HepG2 (cell line): ENCODE measurements at regions not wholly inside any gene's neighbourhood (a gene's known extent, or its start where the extent isn't known, plus 50 kb on each side); places are given as distances from the start of the nearest gene placed in this dataset.

ENCODE experiments used
- ATAC-seq: fragments of 200-7000 bp; cut with Tn5 transposase; 3 replicates; pipeline ENCODE4 v1.9.1; 2020; ENCODE audit warnings: mild to moderate bottlenecking, moderate library complexity
- BruUV-seq: library from RNA; stranded (reverse); fragments of 400-500 nt; replicated peaks from 2 replicates; lab custom pipeline; 2021; lab: Mats Ljungman, UMichigan
- CTCF ChIA-PET: fragments of 300-600 bp; formaldehyde crosslinking; extraction: SDS; loops from one replicate; lab custom pipeline; 2021; ENCODE audit warnings: low total read pairs, inconsistent platforms, low intra/inter-chr PET ratio; lab: Yijun Ruan, JAX
- POLR2A ChIA-PET: fragments of 350-600 bp; sonication (Branson Sonifier 250); formaldehyde crosslinking; loops from one replicate; lab custom pipeline; 2020; ENCODE audit warnings: antibody characterized with exemption, inconsistent platforms; lab: Yijun Ruan, JAX
- DNase-seq: peaks from one replicate; pipeline ENCODE4 v3.0.0-alpha.2; 2015; ENCODE audit warnings: low spot score
- FAIRE-seq: peaks from 3 replicates; lab custom pipeline; 2011; peaks lifted over from hg19 to GRCh38; lab: Jason Lieb, UNC
- H2AFZ ChIP-seq: one replicate; pipeline ENCODE4 v1.6.1; 2011; ENCODE audit warnings: low read length, inconsistent platforms
- H3K27ac ChIP-seq: fragments of 300-600 bp; 3 replicates; pipeline ENCODE4 v1.8.0; 2011; ENCODE audit warnings: mixed run types, mild to moderate bottlenecking, mixed read lengths, low read length, inconsistent platforms; ENCODE audit not compliant: insufficient read depth; ENCODE audit errors: extremely low read length
- H3K27me3 ChIP-seq, 2 experiments: fragments of 200-600 bp in 1 of 2; 2 replicates in 1 of 2; 3 replicates in 1 of 2; pipeline versions ENCODE4 v1.6.0 to v1.8.0; 2011; ENCODE audit warnings: low read length in 2 of 2, mild to moderate bottlenecking in 2 of 2, moderate library complexity in 2 of 2, inconsistent platforms in 1 of 2; ENCODE audit not compliant: insufficient read depth in 2 of 2, control insufficient read depth in 1 of 2
- H3K36me3 ChIP-seq, 2 experiments: fragments of 200-600 bp in 1 of 2; replicated peaks in 1 of 2; 2 replicates in 1 of 2; 3 replicates in 1 of 2; pipeline versions ENCODE4 v1.5.1 to v1.8.0; 2011; ENCODE audit warnings: low read length in 2 of 2, inconsistent platforms in 1 of 2; ENCODE audit not compliant: insufficient read depth in 2 of 2, control insufficient read depth in 1 of 2
- H3K4me1 ChIP-seq: 2 replicates; pipeline ENCODE4 v1.5.1; 2012; ENCODE audit warnings: low read length, inconsistent platforms; ENCODE audit not compliant: insufficient read depth
- H3K4me2 ChIP-seq: 2 replicates; pipeline ENCODE4 v1.6.0; 2011; ENCODE audit warnings: low read depth, low read length, inconsistent platforms
- H3K4me3 ChIP-seq, 3 experiments: fragments of 200-600 bp in 1 of 3; sonication (generic), shearing (Covaris generic) in 1 of 3; replicated peaks in 1 of 3; 2 replicates each; pipeline ENCODE4 v1.5.1; 2011 to 2016; ENCODE audit warnings: low read length in 3 of 3, inconsistent platforms in 2 of 3, low read depth in 2 of 3, mild to moderate bottlenecking in 2 of 3, control low read depth in 1 of 3, mixed read lengths in 1 of 3; ENCODE audit not compliant: insufficient read depth in 1 of 3
- H3K79me2 ChIP-seq: one replicate; pipeline ENCODE4 v1.6.1; 2011; ENCODE audit warnings: low read length, inconsistent platforms; ENCODE audit not compliant: insufficient read depth
- H3K9ac ChIP-seq: 2 replicates; pipeline ENCODE4 v1.6.0; 2011; ENCODE audit warnings: mild to moderate bottlenecking, low read depth, low read length, inconsistent platforms; ENCODE audit not compliant: insufficient read depth
- H3K9me3 ChIP-seq: 2 replicates; pipeline ENCODE4 v1.5.1; 2012; ENCODE audit warnings: mild to moderate bottlenecking, low read length
- H4K20me1 ChIP-seq: 2 replicates; pipeline ENCODE4 v1.6.0; 2011; ENCODE audit warnings: inconsistent platforms, mild to moderate bottlenecking, low read length, moderate library complexity; ENCODE audit not compliant: insufficient read depth
- GABPB1 ChIP-seq: IDR thresholded peaks from 2 replicates; pipeline ENCODE4 v1.6.1; 2016; ENCODE audit warnings: mild to moderate bottlenecking, missing genetic modification reagents, moderate library complexity, missing compliant biosample characterization
- HMG20A ChIP-seq: IDR thresholded peaks from 2 replicates; pipeline ENCODE4 v1.6.1; 2016; ENCODE audit warnings: borderline replicate concordance
- SIN3B ChIP-seq: fragments of 150-350 bp; IDR thresholded peaks from 2 replicates; pipeline ENCODE4 v1.6.1; 2014; ENCODE audit warnings: low read length
- ZNF274 ChIP-seq: sonication (generic); formaldehyde crosslinking; IDR thresholded peaks from 2 replicates; pipeline ENCODE4 v1.5.1; 2020; ENCODE audit warnings: mild to moderate bottlenecking, missing genetic modification reagents
- ZNF562 ChIP-seq: sonication (generic); formaldehyde crosslinking; IDR thresholded peaks from 2 replicates; pipeline ENCODE4 v1.8.0; 2022; ENCODE audit warnings: missing genetic modification reagents, borderline replicate concordance
- ZNF737 ChIP-seq: sonication (generic); formaldehyde crosslinking; IDR thresholded peaks from 2 replicates; pipeline ENCODE4 v1.5.0; 2020; ENCODE audit warnings: missing genetic modification reagents, mild to moderate bottlenecking, borderline replicate concordance
- ZNF747 ChIP-seq: sonication (generic); formaldehyde crosslinking; IDR thresholded peaks from 2 replicates; pipeline ENCODE4 v1.8.1; 2023; ENCODE audit warnings: missing genetic modification reagents, mild to moderate bottlenecking, borderline replicate concordance
- ZSCAN31 ChIP-seq: sonication (generic); formaldehyde crosslinking; IDR thresholded peaks from 2 replicates; pipeline ENCODE4 v1.5.0; 2020; ENCODE audit warnings: low read depth, mild to moderate bottlenecking, missing genetic modification reagents
- WGBS: methylation state at CpG from one replicate; pipeline ENCODE4 v1.1.6; 2017; ENCODE audit warnings: low lambda C conversion rate; 5-methylcytosine and 5-hydroxymethylcytosine counted together
- in situ Hi-C: cut with HindIII; loops from 2 replicates; pipeline ENCODE4 v1.10.0; 2017; ENCODE audit warnings: low pct_unique_long_range_greater_than_20kb; ENCODE audit not compliant: extremely low pct_ligation_motif_present
- intact Hi-C: fragments of 100-400 bp; cut with micrococcal nuclease; formaldehyde crosslinking; loops from one replicate; pipeline ENCODE4 v1.10.0; 2022; ENCODE audit not compliant: unreplicated experiment
- TF ChIP-seq, protein P1 (sequence below): sonication (generic); formaldehyde crosslinking; conservative IDR thresholded peaks from 2 replicates; pipeline ENCODE4 v1.4.0; 2020; ENCODE audit warnings: missing genetic modification reagents
- TF ChIP-seq, protein P2 (sequence below): sonication (generic); formaldehyde crosslinking; IDR thresholded peaks from 2 replicates; pipeline ENCODE4 v1.5.0; 2020; ENCODE audit warnings: mild to moderate bottlenecking, missing genetic modification reagents, borderline replicate concordance

GRCh38 chr6:6482256-6482655 is 106.3 kb upstream of the LY86 start:
- H3K4me1 ChIP-seq = no peaks in the 10 kb centered on the region
- H3K79me2 ChIP-seq = no peaks in the 10 kb centered on the region
- no peak for TF ChIP-seq SIN3B
- TF ChIP-seq, protein P1, sequence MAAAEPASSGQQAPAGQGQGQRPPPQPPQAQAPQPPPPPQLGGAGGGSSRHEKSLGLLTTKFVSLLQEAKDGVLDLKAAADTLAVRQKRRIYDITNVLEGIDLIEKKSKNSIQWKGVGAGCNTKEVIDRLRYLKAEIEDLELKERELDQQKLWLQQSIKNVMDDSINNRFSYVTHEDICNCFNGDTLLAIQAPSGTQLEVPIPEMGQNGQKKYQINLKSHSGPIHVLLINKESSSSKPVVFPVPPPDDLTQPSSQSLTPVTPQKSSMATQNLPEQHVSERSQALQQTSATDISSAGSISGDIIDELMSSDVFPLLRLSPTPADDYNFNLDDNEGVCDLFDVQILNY = no peak
- TF ChIP-seq ZNF274 (CRISPR knock-in tag) = no peak
- no peak for TF ChIP-seq GABPB1 (CRISPR knock-in tag)
- TF ChIP-seq, protein P2, sequence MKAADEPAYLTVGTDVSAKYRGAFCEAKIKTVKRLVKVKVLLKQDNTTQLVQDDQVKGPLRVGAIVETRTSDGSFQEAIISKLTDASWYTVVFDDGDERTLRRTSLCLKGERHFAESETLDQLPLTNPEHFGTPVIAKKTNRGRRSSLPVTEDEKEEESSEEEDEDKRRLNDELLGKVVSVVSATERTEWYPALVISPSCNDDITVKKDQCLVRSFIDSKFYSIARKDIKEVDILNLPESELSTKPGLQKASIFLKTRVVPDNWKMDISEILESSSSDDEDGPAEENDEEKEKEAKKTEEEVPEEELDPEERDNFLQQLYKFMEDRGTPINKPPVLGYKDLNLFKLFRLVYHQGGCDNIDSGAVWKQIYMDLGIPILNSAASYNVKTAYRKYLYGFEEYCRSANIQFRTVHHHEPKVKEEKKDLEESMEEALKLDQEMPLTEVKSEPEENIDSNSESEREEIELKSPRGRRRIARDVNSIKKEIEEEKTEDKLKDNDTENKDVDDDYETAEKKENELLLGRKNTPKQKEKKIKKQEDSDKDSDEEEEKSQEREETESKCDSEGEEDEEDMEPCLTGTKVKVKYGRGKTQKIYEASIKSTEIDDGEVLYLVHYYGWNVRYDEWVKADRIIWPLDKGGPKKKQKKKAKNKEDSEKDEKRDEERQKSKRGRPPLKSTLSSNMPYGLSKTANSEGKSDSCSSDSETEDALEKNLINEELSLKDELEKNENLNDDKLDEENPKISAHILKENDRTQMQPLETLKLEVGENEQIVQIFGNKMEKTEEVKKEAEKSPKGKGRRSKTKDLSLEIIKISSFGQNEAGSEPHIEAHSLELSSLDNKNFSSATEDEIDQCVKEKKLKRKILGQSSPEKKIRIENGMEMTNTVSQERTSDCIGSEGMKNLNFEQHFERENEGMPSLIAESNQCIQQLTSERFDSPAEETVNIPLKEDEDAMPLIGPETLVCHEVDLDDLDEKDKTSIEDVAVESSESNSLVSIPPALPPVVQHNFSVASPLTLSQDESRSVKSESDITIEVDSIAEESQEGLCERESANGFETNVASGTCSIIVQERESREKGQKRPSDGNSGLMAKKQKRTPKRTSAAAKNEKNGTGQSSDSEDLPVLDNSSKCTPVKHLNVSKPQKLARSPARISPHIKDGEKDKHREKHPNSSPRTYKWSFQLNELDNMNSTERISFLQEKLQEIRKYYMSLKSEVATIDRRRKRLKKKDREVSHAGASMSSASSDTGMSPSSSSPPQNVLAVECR (CRISPR knock-in tag) = no peak
- no peak for TF ChIP-seq ZNF562
- no peak for TF ChIP-seq ZNF737 (CRISPR knock-in tag)
- TF ChIP-seq HMG20A (CRISPR knock-in tag) = no peak
- TF ChIP-seq ZNF747 (CRISPR knock-in tag) = no peak
- no peak for TF ChIP-seq ZSCAN31 (CRISPR knock-in tag)
- WGBS = 29% methylated on average over 5 of the region's 5 CpGs
- ATAC-seq (no peak), DNase-seq (no peak), FAIRE-seq (no peak)
- CTCF ChIA-PET = no interaction called here
- intact Hi-C loops = no loop called here
- no peaks in the 10 kb centered on the region for H3K36me3 ChIP-seq
- no peak overlapping the region for H2AFZ ChIP-seq
- POLR2A ChIA-PET = no interaction called here
- no peaks in the 10 kb centered on the region for H4K20me1 ChIP-seq
- no peak overlapping the region for H3K4me2 ChIP-seq
- no peak overlapping the region for H3K9ac ChIP-seq
- no peak overlapping the region for H3K4me3 ChIP-seq
- H3K9me3 ChIP-seq = no peaks in the 10 kb centered on the region
- no TSS peak for BruUV-seq
- H3K27me3 ChIP-seq = peaks cover 2 to 5% of the 10 kb centered on the region in 2 experiments; a peak in 1 of 5 replicates
- in situ Hi-C loops = no loop called here
- no peak overlapping the region for H3K27ac ChIP-seq
